ENCODE measurements at regions not wholly inside any gene's neighbourhood (a gene's known extent, or its start where the extent isn't known, plus 50 kb on each side); places are given as distances from the start of the nearest gene placed in this dataset.

- no peak for DNase-seq (ENCODE audit: low read depth)
- H3K4me3 ChIP-seq (ENCODE audit: low read depth, low read length), result no peak overlapping the region
- H3K36me3 ChIP-seq (ENCODE audit: control insufficient read depth, insufficient read depth, low read length), result no peaks in the 10 kb centered on the region
- TF ChIP-seq CTCF (IDR thresholded peaks at IDR 0.05; ENCODE audit: insufficient read depth, low read depth, low read length), result no peak
- ChIA-PET POLR2A (no interaction called here), CTCF (no interaction called here)
- H3K27me3 ChIP-seq (ENCODE audit: control insufficient read depth, insufficient read depth, low read length), result no peaks in the 10 kb centered on the region
These were observed 804.6 kb upstream of the RAG2 start for GRCh38 chr11:37402663-37403062.

GRCh38 chr11:37394236-37394870 is 796.3 kb upstream of the RAG2 start:
- Histone ChIP-seq H3K4me3 (ENCODE audit: low read depth, low read length) (no peak overlapping the region), H3K36me3 (ENCODE audit: control insufficient read depth, insufficient read depth, low read length) (no peaks in the 10 kb centered on the region), H3K27me3 (ENCODE audit: control insufficient read depth, insufficient read depth, low read length) (no peaks in the 10 kb centered on the region)
- no peak for TF ChIP-seq CTCF (IDR thresholded peaks at IDR 0.05; ENCODE audit: insufficient read depth, low read depth, low read length)
- ChIA-PET POLR2A (no interaction called here), CTCF (no interaction called here)
- DNase-seq (ENCODE audit: low read depth), result no peak

GRCh38 chr11:37391615-37392014 is 793.6 kb upstream of the RAG2 start:
- no peak overlapping the region for H3K4me3 ChIP-seq (ENCODE audit: low read depth, low read length)
- DNase-seq (ENCODE audit: low read depth), result no peak
- TF ChIP-seq CTCF (IDR thresholded peaks at IDR 0.05; ENCODE audit: insufficient read depth, low read depth, low read length), result no peak
- ChIA-PET POLR2A (no interaction called here), CTCF (interaction anchor here (0.8 kb wide), 1 partner anchor 125 kb away, joined by 3 read pairs; no protein-coding TSS in a partner anchor)
- no peaks in the 10 kb centered on the region for H3K36me3 ChIP-seq (ENCODE audit: control insufficient read depth, insufficient read depth, low read length)
- H3K27me3 ChIP-seq (ENCODE audit: control insufficient read depth, insufficient read depth, low read length), result no peaks in the 10 kb centered on the region

- DNase-seq (ENCODE audit: low read depth), result no peak
- no peaks in the 10 kb centered on the region for H3K27me3 ChIP-seq (ENCODE audit: control insufficient read depth, insufficient read depth, low read length)
- TF ChIP-seq CTCF (IDR thresholded peaks at IDR 0.05; ENCODE audit: insufficient read depth, low read depth, low read length), result no peak
- no peak overlapping the region for H3K4me3 ChIP-seq (ENCODE audit: low read depth, low read length)
- CTCF ChIA-PET, result no interaction called here
- H3K36me3 ChIP-seq (ENCODE audit: control insufficient read depth, insufficient read depth, low read length), result no peaks in the 10 kb centered on the region
- POLR2A ChIA-PET, result no interaction called here
These were observed 792.6 kb upstream of the RAG2 start for GRCh38 chr11:37390576-37391083.

- Histone ChIP-seq H3K27me3 (ENCODE audit: control insufficient read depth, insufficient read depth, low read length) (no peaks in the 10 kb centered on the region), H3K36me3 (ENCODE audit: control insufficient read depth, insufficient read depth, low read length) (no peaks in the 10 kb centered on the region), H3K4me3 (ENCODE audit: low read depth, low read length) (no peak overlapping the region)
- ChIA-PET POLR2A (no interaction called here), CTCF (interaction anchor here (0.6 kb wide), 1 partner anchor 85 kb away, joined by 4 read pairs; no protein-coding TSS in a partner anchor)
- DNase-seq (ENCODE audit: low read depth), result no peak
- no peak for TF ChIP-seq CTCF (IDR thresholded peaks at IDR 0.05; ENCODE audit: insufficient read depth, low read depth, low read length)
These were observed 780.9 kb upstream of the RAG2 start for GRCh38 chr11:37378958-37379357.
